ENCODE measurements at regions not wholly inside any gene's neighbourhood (a gene's known extent, or its start where the extent isn't known, plus 50 kb on each side); places are given as distances from the start of the nearest gene placed in this dataset.

DNA sequence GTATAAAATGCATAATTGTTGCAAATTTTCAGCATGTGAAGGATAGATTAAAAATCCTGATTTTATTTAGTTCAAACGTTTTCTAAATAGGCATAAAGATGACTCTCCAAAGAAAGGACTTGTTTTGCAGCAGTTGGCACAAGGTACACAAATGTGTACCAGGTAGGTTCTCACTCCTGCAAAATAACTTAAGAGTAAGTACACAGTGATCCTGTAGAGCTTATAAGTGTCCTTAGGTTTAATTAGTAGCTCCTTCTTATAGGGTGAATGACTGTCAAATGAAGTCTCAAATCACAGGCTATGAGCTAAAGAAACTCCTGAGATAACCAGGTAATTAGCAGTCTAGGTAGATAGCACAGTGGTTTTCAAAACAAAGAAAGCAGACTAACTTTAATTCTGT, 330.6 kb upstream of the MDGA2 start:
- no peaks in the 10 kb centered on the region for H3K4me1 Mint-ChIP-seq (ENCODE audit: low read depth)
- no peak overlapping the region for H3K4me3 Mint-ChIP-seq (ENCODE audit: unreplicated experiment)
- TF ChIP-seq, protein P1, sequence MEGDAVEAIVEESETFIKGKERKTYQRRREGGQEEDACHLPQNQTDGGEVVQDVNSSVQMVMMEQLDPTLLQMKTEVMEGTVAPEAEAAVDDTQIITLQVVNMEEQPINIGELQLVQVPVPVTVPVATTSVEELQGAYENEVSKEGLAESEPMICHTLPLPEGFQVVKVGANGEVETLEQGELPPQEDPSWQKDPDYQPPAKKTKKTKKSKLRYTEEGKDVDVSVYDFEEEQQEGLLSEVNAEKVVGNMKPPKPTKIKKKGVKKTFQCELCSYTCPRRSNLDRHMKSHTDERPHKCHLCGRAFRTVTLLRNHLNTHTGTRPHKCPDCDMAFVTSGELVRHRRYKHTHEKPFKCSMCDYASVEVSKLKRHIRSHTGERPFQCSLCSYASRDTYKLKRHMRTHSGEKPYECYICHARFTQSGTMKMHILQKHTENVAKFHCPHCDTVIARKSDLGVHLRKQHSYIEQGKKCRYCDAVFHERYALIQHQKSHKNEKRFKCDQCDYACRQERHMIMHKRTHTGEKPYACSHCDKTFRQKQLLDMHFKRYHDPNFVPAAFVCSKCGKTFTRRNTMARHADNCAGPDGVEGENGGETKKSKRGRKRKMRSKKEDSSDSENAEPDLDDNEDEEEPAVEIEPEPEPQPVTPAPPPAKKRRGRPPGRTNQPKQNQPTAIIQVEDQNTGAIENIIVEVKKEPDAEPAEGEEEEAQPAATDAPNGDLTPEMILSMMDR (IDR thresholded peaks at IDR 0.05) = no peak
- H3K36me3 Mint-ChIP-seq (ENCODE audit: low read depth) = no peaks in the 10 kb centered on the region
- H3K27me3 Mint-ChIP-seq (ENCODE audit: low read depth) = peaks cover 6% of the 10 kb centered on the region
- H3K27ac Mint-ChIP-seq (ENCODE audit: unreplicated experiment) = no peak overlapping the region
- H3K9me3 Mint-ChIP-seq (ENCODE audit: low read depth) = no peaks in the 10 kb centered on the region
- DNase-seq (ENCODE audit: low spot score) = no peak

DNA sequence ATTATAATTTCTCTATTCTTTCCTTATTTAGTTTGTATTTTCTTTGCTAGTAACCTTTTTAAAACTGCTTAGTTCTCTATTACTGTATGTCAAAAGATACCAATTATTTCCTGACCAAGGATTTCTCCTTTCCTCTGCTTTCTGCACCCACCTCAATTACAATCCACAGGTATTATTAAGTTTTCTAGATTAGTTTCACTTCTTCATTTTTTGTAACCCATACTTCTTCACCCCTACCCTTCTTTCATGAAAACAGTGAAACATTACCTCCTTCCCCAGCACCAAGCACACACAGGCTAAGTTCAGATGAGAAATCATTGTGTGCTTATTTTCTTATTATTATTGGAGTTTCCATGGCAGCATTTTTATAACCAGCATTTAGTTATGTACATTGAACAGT, 318.5 kb upstream of the MDGA2 start:
- H3K4me3 Mint-ChIP-seq (ENCODE audit: unreplicated experiment) = no peak overlapping the region
- H3K27ac Mint-ChIP-seq (ENCODE audit: unreplicated experiment) = no peak overlapping the region
- H3K27me3 Mint-ChIP-seq (ENCODE audit: low read depth) = peaks cover 6% of the 10 kb centered on the region
- no peak for DNase-seq (ENCODE audit: low spot score)
- H3K4me1 Mint-ChIP-seq (ENCODE audit: low read depth) = no peaks in the 10 kb centered on the region
- H3K9me3 Mint-ChIP-seq (ENCODE audit: low read depth) = no peaks in the 10 kb centered on the region
- TF ChIP-seq, protein P1 (IDR thresholded peaks at IDR 0.05) = no peak
- H3K36me3 Mint-ChIP-seq (ENCODE audit: low read depth) = no peaks in the 10 kb centered on the region

DNA sequence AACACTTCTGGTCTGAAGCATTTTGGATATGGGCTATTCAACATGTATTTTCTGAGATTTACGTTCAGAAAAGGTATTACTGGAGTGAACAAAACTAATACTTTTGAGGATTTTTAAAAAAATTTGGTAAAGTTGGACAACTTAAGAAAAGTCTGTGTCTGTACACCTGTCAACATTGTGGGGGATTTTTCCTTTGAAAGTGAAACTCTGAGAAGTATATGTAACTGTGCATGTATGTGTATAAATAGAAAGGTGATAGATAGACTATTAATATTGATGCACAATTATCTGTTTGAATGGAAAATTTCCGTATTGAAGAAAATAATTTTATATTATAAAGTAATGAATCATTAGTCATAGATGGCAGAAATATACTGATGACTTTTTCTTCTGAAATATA, 312.8 kb upstream of the MDGA2 start:
- no peaks in the 10 kb centered on the region for H3K4me1 Mint-ChIP-seq (ENCODE audit: low read depth)
- no peaks in the 10 kb centered on the region for H3K9me3 Mint-ChIP-seq (ENCODE audit: low read depth)

DNA sequence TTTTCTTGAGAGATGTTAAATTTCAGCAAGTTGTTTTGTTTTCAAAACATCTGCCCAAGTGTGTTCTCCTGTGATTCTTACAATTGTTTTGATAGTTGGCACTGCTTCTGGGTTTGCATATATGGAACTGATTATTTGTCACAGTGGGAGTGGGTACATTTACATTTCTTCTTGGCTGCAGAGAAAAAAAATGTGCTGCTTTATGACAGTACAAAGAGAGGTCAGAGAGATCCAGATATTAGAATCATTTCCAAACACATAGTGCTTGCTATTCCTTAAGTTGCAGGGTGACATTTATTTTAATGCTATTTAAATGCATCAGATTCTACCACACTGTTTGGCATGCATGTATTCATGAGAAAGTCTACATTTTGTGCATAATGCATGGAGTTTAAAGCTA, 303.5 kb upstream of the MDGA2 start:
- no peak overlapping the region for H3K4me3 Mint-ChIP-seq (ENCODE audit: unreplicated experiment)
- no peaks in the 10 kb centered on the region for H3K36me3 Mint-ChIP-seq (ENCODE audit: low read depth)
- peaks cover 9% of the 10 kb centered on the region for H3K27me3 Mint-ChIP-seq (ENCODE audit: low read depth)
- H3K27ac Mint-ChIP-seq (ENCODE audit: unreplicated experiment) = no peak overlapping the region
- TF ChIP-seq, protein P1 (IDR thresholded peaks at IDR 0.05) = no peak
- DNase-seq (ENCODE audit: low spot score) = no peak
- H3K9me3 Mint-ChIP-seq (ENCODE audit: low read depth) = no peaks in the 10 kb centered on the region
- no peaks in the 10 kb centered on the region for H3K4me1 Mint-ChIP-seq (ENCODE audit: low read depth)

More for the DNA sequence above, 312.8 kb upstream of the MDGA2 start:
- Mint-ChIP-seq H3K27ac (ENCODE audit: unreplicated experiment) (no peak overlapping the region), H3K27me3 (ENCODE audit: low read depth) (peaks cover 2% of the 10 kb centered on the region), H3K36me3 (ENCODE audit: low read depth) (no peaks in the 10 kb centered on the region), H3K4me3 (ENCODE audit: unreplicated experiment) (no peak overlapping the region)
- TF ChIP-seq, protein P1 (IDR thresholded peaks at IDR 0.05) = no peak
- DNase-seq (ENCODE audit: low spot score) = no peak

DNA sequence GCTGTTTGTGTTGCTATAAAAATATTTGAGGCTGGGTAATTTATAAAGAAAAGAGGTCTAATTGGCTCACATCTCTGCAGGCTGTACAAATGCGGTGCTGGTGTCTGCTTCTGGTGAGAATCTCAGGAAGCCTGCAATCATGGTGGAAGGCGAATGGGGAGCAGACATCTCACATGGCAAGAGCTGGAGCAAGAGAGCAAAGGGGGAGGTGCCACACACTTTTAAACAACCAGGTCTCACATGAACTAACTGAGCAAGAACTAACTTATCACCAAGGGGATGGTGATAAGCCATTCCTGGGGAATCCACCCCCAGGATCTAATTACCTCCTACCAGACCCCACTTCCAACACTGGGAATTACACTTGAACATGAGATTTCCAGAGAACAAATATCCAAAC, 300.7 kb upstream of the MDGA2 start:
- Mint-ChIP-seq H3K36me3 (ENCODE audit: low read depth) (no peaks in the 10 kb centered on the region), H3K9me3 (ENCODE audit: low read depth) (peaks cover 3% of the 10 kb centered on the region), H3K27ac (ENCODE audit: unreplicated experiment) (no peak overlapping the region), H3K27me3 (ENCODE audit: low read depth) (no peaks in the 10 kb centered on the region), H3K4me1 (ENCODE audit: low read depth) (no peaks in the 10 kb centered on the region), H3K4me3 (ENCODE audit: unreplicated experiment) (no peak overlapping the region)
- DNase-seq (ENCODE audit: low spot score) = no peak
- TF ChIP-seq, protein P1 (IDR thresholded peaks at IDR 0.05) = no peak

Measured in chondrocyte (in vitro differentiated cells).